K562 (cell line): ENCODE measurements at regions not wholly inside any gene's neighbourhood (a gene's known extent, or its start where the extent isn't known, plus 50 kb on each side); places are given as distances from the start of the nearest gene placed in this dataset.

Experiments
- HMGXB4 ChIP-seq: sonication (generic); formaldehyde crosslinking; IDR thresholded peaks from 2 replicates; pipeline ENCODE4 v1.8.1; 2023; ENCODE audit warnings: mild to moderate bottlenecking, missing genetic modification reagents
- MBD2 ChIP-seq: sonication (generic); IDR thresholded peaks from 2 replicates; pipeline ENCODE4 v1.6.1; 2016; ENCODE audit warnings: low read depth, borderline replicate concordance
- SIN3A ChIP-seq, 2 experiments: fragments of 150-350 bp in 1 of 2; IDR thresholded peaks; 2 replicates each; pipeline ENCODE4 v1.6.1; 2011 to 2016; ENCODE audit warnings: borderline replicate concordance in 2 of 2, low read depth in 2 of 2, low read length in 2 of 2, mild to moderate bottlenecking in 2 of 2, moderate library complexity in 2 of 2; ENCODE audit not compliant: control insufficient read depth in 1 of 2
- XRCC3 ChIP-seq: fragments of 450-650 bp; IDR thresholded peaks from 2 replicates; pipeline ENCODE4 v1.6.1; 2017; ENCODE audit warnings: mild to moderate bottlenecking, moderate library complexity
- YY1 ChIP-seq, 3 experiments: IDR thresholded peaks; 2 replicates each; pipeline ENCODE4 v1.6.1; 2011; ENCODE audit warnings: low read length in 2 of 3, mild to moderate bottlenecking in 2 of 3, moderate library complexity in 2 of 3, borderline replicate concordance in 1 of 3, control low read depth in 1 of 3, low read depth in 1 of 3; ENCODE audit not compliant: insufficient read depth in 3 of 3, insufficient replicate concordance in 2 of 3, control insufficient read depth in 1 of 3, insufficient read length in 1 of 3; ENCODE audit errors: extremely low read depth in 1 of 3
- ZBTB11 ChIP-seq, 3 experiments: fragments of 200-800 bp in 1 of 3; fragments of 250-450 bp in 1 of 3; fragments of 450-650 bp in 1 of 3; sonication (Bioruptor Pico) in 1 of 3; sonication (Bioruptor generic) in 1 of 3; formaldehyde crosslinking in 1 of 3; IDR thresholded peaks; 2 replicates each; pipeline versions ENCODE4 v1.6.1 to v1.8.0; 2016 to 2022; ENCODE audit warnings: mild to moderate bottlenecking in 2 of 3, missing genetic modification characterization in 2 of 3, missing compliant biosample characterization in 1 of 3, moderate library complexity in 1 of 3

- TF ChIP-seq ZBTB11 (CRISPR knock-in tag; IDR thresholded peaks at IDR 0.05), result no peak
- no peak for TF ChIP-seq HMGXB4 (CRISPR knock-in tag)
- TF ChIP-seq YY1 (IDR thresholded peaks at IDR 0.05; ENCODE audit: borderline replicate concordance in 1 of 3, control insufficient read depth in 1 of 3, extremely low read depth in 1 of 3, insufficient read depth in 3 of 3, insufficient read length in 1 of 3, insufficient replicate concordance in 2 of 3, low read depth in 1 of 3, low read length in 2 of 3), result no peak
- no peak for TF ChIP-seq MBD2
- no peak for TF ChIP-seq XRCC3
- no peak for TF ChIP-seq SIN3A (IDR thresholded peaks at IDR 0.05; ENCODE audit: borderline replicate concordance in 2 of 2, control insufficient read depth in 1 of 2, low read depth in 2 of 2, low read length in 2 of 2)
Measured at GRCh38 chr2:19839438-19839837, 62.3 kb downstream of the TTC32 start (continued).
